Ecto neural progenitor cell (in vitro differentiated cells): ENCODE measurements at regions not wholly inside any gene's neighbourhood (a gene's known extent, or its start where the extent isn't known, plus 50 kb on each side); places are given as distances from the start of the nearest gene placed in this dataset.
"Not testable (repeated sequence)": the region's sequence is repeated elsewhere in the genome, so short reads cannot be mapped to it uniquely, and the experiment has no call there.

Experiments
- DNase-seq: peaks from one replicate; pipeline ENCODE4 v3.0.0-alpha.2; 2018; ENCODE audit warnings: low spot score

DNA sequence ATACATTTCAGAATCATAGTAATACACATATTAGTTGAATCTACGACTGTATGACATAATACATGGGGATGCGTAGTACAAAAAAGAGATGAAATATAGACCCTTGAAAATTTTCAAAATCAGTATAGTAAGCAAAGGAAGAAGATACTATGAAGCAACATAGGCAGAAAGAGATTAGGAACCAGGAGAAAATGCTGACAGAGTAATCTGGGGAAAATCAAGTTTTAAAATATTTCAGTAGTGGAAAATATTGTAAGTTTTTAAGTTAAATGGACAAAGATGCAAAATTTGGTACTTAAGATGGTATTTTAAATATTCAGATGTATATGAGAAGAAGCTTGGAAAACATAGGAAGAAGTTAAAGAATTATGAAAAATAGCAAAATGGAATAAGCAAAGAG is 915.6 kb upstream of the LRFN5 start:
- no peak for DNase-seq

DNA sequence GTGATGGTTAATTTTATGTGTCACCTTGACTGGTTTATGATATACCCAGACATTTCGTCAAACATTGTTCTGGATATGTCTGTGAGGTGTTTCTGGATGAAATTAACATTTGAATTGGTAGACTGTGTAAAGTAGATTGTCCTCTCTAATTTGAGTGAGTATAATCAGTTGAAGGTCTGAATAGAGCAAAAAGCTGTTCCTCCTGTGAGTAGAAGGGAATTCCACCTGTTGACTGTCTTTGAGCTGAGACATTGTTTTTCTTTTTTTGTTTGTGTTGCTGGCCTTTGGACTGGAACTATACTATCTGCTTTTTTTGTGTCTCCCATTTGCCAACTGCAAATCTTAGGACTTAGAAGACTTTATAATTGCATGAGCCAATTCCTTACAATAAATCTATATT is 920.9 kb upstream of the LRFN5 start:
- no peak for DNase-seq

DNA sequence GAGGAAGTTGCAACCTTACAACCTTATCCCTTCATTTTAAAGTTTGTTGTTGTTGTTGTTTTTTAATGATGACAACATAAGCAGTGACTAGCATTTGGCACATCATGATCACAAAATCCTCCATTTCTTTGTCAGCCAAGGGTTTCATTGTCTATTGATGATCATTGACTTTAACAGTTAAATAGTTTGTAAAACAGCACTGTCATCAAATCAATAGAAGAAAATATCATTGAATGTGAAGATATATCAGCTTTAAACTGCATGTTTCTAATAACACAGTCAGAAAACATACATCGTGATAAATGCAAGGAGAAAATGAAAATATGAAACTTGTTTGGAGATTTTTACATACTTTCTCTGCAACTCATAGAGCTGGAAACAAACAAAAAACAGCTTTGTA is 922.3 kb upstream of the LRFN5 start:
- DNase-seq, result no peak

DNA sequence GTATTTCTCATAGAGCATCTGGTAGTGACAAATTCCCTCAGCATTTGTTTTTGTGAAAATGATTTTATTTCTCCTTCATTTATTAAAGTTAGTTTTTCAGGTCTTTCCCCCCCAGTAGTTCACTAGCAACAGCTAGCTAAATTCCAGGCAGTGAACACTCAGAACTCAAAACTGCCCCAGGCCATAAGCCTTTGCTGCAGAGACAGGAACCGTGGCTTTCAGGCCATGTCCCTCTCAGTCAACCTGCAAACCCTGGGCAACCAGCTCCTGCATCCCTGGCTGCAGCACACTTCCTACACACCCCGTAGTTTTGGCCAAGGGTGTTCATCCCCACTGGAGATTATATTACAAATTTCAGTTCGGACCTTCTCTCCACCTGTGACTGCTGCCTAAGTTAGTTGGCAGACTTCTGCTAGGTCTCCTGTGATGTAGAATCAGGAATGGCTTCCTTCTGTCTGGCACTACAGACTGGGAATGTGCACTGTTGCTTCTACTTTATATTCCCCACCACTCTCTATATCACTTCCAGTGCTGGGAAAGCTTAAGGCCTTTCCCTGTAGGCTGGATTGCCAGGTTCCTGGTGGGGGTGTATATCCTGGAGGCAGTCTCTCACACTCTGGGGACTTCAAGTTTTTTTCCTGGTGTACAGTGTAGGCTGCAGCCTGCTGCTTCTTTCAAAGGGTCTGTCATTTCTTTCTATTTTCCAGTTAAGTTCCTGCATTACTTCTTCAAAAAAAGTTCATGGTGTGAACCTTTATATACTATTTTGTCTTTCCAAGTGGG is 924.4 kb upstream of the LRFN5 start:
- DNase-seq, result peak; percentile 48

DNA sequence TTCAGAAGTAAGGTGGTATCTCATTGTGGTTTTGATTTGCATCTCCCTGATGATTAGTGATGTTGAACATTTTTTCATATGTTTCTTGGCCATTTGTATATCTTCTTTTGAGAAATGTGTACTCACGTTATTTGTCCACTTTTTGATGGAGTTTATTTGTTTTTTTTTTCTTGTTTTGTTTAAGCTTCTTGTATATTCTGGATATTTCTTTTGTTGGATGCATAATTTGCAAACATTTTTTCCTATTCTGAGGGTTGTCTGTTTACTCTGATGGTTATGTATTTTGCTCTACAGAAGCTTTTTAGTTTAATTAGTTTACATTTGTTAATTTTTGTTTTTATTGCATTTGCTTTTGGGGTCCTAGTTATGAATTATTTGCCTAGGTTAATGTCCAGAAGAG is 927.4 kb upstream of the LRFN5 start:
- DNase-seq, result no peak

DNA sequence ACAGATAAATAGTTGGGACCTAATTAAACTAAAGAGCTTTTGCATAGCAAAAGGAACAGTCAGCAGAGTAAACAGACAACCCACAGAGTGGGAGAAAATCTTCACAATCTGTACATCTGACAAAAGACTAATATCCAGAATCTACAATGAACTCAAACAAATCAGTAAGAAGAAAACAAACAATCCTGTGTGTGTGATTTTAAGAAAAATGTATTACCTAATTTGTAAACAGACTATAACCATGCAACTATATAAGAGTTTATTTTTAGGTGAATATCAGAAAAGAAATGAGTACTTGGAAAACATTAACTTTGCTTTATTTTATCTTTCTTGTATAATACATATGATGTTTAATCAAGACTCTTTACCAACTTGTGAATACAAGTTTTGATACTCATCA is 929.5 kb upstream of the LRFN5 start:
- DNase-seq, result not testable (repeated sequence)

DNA sequence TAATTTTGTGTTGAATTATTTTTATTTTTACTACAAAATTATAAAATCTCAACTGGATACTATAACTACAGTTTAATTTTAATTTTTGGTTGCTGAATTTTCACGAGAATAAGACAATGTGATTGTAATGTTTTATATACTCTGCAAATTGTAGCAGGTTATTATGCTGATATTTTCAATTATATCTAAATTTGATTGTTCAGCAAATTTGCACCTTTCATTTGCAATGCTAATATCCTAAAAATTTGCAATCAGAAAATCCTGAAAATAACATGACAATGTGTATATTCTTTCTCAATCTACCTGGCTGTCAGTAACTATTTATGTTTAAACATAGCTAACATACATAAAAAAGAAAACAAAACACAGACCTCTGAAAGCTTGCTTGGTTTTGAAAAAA is 932.2 kb upstream of the LRFN5 start:
- DNase-seq, result no peak

DNA sequence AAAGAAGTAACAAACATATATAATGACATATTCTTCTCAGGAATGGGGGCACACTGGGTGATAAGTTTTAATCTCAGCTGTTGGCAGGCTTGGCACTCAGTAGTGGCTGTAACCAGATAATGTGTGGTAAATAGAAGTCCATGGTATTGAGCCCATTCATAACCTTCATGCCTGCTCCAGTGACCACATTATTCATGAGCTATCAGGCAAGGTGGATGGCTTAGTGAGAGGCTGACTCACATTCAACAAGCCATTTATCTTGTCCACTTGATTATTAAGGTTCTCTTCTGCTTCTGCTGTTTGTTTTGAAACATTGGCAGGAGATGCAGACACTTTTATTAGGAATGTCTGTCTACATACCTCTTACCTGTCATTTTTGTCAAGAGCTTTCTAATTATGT is 950.4 kb upstream of the LRFN5 start:
- no peak for DNase-seq

DNA sequence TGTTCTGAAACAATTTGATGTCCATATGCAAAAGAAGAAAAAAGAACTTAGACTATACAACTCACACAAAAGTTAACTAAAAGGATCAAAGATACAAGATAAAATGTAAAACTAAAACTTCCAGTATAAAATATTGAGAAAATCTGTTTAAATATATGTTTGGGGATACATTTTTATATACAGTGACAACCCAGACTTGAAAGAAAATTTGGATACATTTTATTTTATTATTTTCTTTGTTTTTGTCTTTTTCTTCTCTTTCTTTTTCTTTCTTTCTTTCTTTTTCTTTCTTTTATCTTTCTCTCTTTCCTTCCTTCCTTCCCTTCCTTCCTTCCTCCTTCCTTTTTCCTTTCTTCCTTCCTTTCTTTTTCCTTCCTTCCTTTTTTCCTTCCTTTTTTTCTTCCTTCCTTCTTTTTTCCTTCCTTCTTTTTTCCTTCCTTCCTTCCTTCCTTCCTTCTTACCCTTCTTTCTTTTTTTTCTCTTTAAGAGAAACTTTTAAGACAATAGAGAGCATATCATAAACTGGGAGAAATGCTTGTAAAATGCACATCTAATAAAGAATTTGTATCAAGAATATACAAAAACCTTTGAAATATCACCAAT is 954.5 kb upstream of the LRFN5 start:
- DNase-seq, result no peak

DNA sequence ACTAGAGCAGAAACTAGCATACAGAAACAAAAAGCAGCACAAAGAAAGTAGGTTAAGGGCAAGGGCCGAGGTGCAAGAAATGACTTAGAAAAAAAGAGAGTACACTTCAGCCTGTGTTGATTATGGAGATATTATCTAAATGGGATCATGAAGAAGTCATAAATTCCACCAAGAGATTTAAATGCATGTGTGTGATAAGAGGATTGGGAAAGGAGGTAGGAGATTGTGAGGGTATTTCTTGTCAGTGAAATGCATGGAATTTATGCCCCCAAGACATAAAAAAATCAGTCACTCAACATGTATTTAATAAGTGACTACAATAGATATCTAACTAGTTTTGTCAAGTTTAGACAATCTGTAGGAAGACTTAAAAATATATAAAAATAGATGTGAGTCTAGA is 976.2 kb upstream of the LRFN5 start:
- DNase-seq, result no peak

DNA sequence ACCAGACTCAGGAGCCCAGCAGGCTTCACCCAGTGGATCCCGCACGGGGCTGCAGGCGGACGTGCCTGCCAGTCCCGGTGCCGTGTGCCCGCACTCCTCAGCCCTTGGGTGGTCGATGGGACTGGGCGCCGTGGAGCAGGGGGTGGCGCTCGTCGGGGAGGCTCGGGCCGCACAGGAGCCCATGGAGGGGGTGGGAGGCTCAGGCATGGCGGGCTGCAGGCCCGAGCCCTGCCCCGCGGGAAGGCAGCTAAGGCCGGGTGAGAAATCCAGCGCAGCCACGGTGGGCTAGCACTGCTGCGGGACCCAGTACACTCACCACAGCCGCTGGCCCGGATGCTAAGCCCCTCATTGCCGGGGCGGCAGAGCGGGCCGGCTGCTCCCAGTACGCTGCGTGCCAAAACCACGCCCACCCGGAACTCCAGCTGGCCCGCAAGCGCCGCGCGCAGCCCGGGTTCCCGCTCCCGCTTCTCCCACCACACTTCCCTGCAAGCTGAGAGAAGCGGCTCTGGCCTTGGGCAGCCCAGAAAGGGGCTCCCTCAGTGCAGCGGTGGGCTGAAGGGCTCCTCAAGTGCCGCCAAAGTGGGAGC is 977.0 kb upstream of the LRFN5 start:
- peak; percentile 88 for DNase-seq

DNA sequence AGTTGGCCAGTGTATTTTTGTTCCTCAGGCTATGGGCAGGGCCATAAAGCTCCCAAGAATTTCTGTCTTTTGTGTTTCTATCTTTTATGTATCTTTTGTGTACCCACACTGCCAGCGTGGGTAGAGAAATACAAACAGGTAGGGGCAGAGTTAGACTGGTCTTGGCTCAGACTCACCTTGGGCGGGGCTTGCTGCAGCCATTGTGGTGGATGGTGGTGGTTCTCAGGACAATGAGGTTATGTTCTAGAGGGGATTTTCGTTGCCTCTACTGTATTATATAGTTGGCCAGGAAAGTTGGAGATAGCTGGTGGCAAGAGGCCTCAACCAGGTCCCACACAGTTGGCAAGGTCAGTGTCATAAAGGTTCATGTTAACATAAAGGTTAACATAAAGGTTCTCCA is 977.5 kb upstream of the LRFN5 start:
- no peak for DNase-seq

DNA sequence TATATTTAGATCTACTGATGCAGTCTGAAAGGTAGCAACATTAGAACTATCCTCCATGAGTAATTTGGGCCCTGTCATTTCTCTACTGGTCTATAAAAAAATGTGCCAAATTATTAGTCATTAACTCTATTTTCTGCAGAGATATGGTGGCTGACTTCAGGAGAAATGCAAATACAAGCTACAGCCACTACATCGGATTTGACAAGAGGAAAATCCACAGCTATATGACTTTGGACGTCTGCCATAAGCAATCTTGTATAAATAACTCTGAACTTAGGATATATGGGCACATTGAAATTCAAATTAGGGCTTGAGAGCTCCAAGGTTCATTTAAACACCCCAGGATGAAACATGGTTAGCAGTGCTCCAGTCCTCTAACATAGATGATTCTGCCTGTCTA is 983.0 kb upstream of the LRFN5 start:
- no peak for DNase-seq

DNA sequence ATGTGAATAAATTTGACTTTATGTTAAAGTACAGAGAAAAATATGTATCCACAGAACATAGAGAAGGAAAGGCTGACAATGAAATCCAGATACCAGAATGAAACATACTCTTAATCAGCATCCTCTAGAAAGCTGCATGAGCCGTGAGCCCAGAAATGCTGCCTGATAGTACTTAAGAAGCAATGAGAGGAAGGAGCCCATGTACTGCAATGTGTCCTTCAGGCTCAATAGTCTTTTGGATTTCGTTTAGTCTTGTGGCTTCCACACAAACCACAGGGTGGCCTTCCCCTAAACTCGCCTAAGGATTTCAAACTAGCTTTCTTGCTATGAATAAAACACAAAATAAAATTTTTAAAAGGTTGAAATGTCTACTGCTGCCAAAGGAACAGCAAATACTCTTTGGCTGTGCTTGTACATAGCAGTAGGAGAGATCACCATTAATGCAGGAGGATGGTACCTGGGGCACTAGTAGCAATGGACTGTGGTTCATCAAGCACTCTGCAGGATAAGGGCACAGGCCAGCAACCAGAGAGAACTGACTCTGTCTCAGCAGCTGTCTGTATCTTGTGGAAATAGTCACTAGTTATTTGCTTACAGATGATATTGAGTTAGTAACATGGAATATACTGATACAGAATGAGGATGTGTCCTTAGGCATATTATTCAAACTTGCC is 988.3 kb upstream of the LRFN5 start:
- no peak for DNase-seq

DNA sequence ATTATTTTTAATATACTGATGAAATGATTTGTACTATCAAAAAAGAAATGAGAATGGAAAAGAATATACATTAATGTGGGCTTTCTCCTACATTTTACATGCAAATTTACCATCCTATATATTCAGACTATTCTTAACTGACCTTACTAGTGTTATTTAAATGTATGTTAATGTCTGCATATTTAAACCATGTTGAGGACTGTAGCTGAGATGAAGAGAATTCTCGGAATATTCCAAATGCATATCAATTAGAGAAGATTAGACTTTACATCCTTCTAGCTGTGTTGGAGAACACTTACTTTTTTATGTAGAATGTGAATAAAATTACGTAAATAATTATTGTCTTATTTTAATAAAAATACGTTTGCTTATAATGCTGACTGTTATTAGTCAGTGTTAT is 990.1 kb upstream of the LRFN5 start:
- no peak for DNase-seq

DNA sequence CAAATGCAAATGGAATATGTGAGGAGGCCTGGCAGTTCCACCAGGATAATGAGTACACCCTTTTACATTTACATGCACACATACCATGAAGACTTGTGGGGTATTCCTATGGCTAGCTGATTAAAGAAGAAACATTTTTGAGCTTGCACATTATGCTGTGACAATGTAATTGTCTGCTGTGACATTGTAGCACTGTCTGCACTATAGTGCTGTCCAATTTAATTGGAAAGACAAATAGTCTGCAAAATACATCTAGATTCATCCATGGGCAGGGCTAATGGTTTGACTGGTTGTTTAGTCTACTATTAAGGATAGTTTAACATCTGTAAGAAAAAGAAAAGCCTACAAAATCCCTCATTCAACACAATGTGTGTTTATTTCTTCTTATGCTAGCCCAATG is 1005.6 kb upstream of the LRFN5 start:
- no peak for DNase-seq

DNA sequence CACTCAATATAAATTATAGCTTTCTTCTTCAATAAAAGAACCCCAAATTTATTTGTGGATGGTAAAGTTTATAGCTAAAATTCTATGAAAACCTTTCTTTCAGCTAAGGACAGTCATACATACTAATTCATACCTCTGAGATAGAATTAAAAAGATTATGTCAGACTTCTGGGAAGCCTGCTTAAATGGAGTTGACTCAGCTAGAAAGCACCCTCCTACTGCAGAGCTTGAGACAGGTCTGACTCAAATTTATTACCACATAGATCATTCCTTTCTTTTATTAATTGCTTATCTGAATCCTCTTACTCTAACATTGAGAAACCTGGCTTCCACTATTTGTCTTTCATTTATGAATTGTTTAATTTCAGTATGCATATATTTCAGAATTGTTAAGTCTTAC is 1007.0 kb upstream of the LRFN5 start:
- no peak for DNase-seq

DNA sequence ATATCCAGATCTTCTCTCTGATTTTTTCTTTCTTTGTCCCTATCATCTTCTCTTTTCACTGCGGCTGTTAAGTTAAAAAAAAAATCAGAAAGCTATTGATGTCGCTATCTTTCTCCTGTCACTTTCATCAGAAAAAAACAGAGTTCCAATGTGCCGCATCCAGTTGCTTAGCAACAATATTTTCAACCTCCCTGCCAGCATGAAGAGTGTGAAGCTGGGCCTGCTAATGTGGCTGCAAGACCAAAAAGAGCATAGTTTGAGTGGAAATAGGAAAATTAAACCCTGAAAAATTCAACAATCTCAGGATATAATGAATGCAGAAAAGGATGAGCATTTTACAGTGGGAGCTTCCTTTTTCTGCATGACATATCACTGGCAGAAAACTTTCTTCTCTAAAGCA is 1025.4 kb upstream of the LRFN5 start:
- DNase-seq, result no peak

DNA sequence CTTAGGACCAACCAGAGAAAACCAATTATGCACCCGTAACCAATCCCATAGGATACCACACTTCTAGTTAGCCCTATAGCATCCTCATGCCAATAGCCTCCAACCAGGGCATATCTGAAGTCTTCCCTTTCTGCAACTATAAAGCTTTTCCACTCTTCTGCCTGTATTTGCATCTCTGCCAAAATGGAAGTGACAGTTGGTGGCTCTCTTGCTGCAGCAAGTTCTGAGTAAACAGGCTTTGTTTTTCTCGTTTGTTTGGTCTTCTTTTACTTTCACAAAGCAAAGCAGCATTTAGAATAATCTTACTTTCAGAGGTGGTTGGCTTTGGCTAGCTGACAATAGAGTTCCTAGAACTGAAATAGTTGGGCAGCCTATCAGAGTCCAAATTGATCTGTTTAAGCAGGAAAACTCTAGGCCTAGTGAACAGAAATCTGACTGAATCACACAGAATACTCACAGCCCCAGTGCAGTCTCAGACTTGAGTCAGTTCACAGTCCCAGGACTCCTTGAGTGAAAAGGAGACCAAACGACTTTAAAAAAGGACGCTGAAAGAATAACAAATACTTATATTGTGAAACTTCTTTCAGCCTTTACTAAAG is 1029.7 kb upstream of the LRFN5 start:
- DNase-seq, result no peak

DNA sequence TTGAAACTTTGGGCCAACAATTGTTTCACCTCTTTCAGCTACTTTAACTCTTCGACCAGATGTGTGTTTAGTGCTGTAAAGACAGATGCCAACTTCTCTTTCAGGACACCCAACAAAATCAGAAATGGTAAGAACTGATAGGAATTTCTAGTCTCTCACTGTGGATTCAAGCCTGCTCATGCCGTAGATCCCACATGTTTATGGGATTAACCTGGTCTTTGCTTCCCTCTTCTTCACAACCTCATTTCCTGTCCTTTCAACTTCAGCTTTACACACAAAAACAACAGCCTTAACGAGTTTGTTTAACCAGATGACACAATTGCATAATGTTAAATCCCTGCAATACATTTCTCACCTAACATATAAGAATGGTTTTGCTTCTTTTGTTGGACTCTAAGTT is 1031.9 kb upstream of the LRFN5 start:
- DNase-seq, result no peak

DNA sequence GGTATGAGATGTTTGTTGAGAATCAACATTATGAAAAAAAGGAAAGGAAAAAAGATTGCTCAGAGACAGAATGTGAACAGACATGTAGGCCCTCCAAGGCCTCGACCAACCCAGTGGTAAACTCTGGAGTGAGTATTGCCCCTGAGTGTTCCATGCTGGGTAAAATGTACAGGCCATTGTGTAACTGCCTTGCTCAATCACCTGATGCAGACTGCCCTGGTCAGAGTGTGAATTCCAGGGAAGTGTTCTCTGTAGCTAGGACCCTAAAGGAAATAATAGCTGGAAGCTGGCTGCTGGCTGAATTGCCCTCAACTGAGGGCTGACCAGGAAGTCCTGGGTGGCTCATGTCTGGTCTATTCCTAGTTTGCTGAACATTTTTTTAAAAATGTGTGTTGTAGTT is 1081.4 kb upstream of the LRFN5 start:
- no peak for DNase-seq

DNA sequence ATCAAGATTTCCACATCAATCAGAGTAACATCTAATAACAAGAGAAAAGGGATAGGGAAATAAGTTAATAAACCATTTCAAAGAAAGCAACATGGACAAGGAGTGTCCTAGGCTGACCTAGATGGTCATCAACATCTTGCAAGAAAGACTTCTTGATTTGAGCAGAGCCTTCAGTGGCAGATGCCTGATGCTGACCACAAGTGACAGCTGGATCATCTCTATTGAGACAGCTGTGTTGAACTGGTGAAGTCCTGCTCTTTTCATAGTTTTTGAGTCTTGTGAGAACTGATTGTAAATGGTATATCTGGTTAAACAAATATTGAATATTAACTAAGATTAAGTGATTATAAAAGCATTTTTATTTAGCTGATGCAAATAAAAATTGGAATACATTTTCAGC is 1083.6 kb upstream of the LRFN5 start:
- no peak for DNase-seq

DNA sequence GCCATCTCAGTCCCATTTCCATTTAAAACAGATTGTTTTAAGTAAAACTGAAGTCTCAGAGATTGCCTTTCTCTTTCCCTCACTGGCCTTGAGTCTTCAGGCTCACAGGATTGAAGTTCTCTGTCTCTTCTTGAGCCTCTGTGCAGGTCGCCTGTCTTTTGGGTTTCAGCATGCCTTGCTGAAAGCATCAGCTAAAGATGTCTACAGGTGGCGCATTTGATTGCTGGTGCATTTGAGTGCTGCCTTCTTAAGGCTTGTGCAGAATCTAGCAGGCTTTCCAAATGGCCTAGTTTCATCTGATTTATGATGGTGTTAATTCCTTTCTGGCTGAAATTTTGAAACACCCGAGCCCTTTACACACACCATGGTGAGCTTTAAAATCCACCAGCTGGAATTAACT is 1062.2 kb upstream of the FBXO33 start:
- no peak for DNase-seq
